ENCODE measurements at regions not wholly inside any gene's neighbourhood (a gene's known extent, or its start where the extent isn't known, plus 50 kb on each side); places are given as distances from the start of the nearest gene placed in this dataset.

GRCh38 chr3:168738527-168739325 is 643.0 kb upstream of the GOLIM4 start:
- H3K27me3 ChIP-seq (ENCODE audit: control insufficient read depth, insufficient read depth, low read length) = no peaks in the 10 kb centered on the region
- WGBS (ENCODE audit: insufficient coverage, insufficient read length) = no CpG with 5 or more reads among the region's 6 CpGs
- H3K9me3 ChIP-seq (ENCODE audit: control insufficient read depth, insufficient read depth, low read length) = no peaks in the 10 kb centered on the region
- H3K4me1 ChIP-seq (ENCODE audit: control insufficient read depth, insufficient read depth, low read length) = no peaks in the 10 kb centered on the region; the same call in 1 of the 2 replicates
- H3K4me3 ChIP-seq (ENCODE audit: low read length) = no peak overlapping the region
- DNase-seq (ENCODE audit: low read depth, low spot score) = no peak
- H3K27ac ChIP-seq (ENCODE audit: low read length) = no peak overlapping the region
- no peaks in the 10 kb centered on the region for H3K36me3 ChIP-seq (ENCODE audit: control insufficient read depth, insufficient read depth, low read length)

GRCh38 chr3:168736202-168736601 is 640.5 kb upstream of the GOLIM4 start:
- H3K9me3 ChIP-seq (ENCODE audit: control insufficient read depth, insufficient read depth, low read length) = no peaks in the 10 kb centered on the region
- H3K4me3 ChIP-seq (ENCODE audit: low read length) = no peak overlapping the region
- H3K27me3 ChIP-seq (ENCODE audit: control insufficient read depth, insufficient read depth, low read length) = no peaks in the 10 kb centered on the region
- H3K4me1 ChIP-seq (ENCODE audit: control insufficient read depth, insufficient read depth, low read length) = no peaks in the 10 kb centered on the region; the same call in 1 of the 2 replicates
- no peak overlapping the region for H3K27ac ChIP-seq (ENCODE audit: low read length)
- H3K36me3 ChIP-seq (ENCODE audit: control insufficient read depth, insufficient read depth, low read length) = no peaks in the 10 kb centered on the region
- no CpG with 5 or more reads among the region's 2 CpGs for WGBS (ENCODE audit: insufficient coverage, insufficient read length)
- no peak for DNase-seq (ENCODE audit: low read depth, low spot score)

- Histone ChIP-seq H3K27ac (ENCODE audit: low read length) (no peak overlapping the region), H3K36me3 (ENCODE audit: control insufficient read depth, insufficient read depth, low read length) (no peaks in the 10 kb centered on the region), H3K9me3 (ENCODE audit: control insufficient read depth, insufficient read depth, low read length) (no peaks in the 10 kb centered on the region), H3K27me3 (ENCODE audit: control insufficient read depth, insufficient read depth, low read length) (no peaks in the 10 kb centered on the region), H3K4me3 (ENCODE audit: low read length) (no peak overlapping the region), H3K4me1 (ENCODE audit: control insufficient read depth, insufficient read depth, low read length) (no peaks in the 10 kb centered on the region)
- no peak for DNase-seq (ENCODE audit: low read depth, low spot score)
- WGBS (ENCODE audit: insufficient coverage, insufficient read length) = no CpG with 5 or more reads among the region's 3 CpGs
These were observed 634.3 kb upstream of the GOLIM4 start for GRCh38 chr3:168730073-168730472.

GRCh38 chr3:168722091-168722490 is 626.4 kb upstream of the GOLIM4 start:
- Histone ChIP-seq H3K4me3 (ENCODE audit: low read length) (no peak overlapping the region), H3K4me1 (ENCODE audit: control insufficient read depth, insufficient read depth, low read length) (no peaks in the 10 kb centered on the region), H3K27ac (ENCODE audit: low read length) (no peak overlapping the region), H3K9me3 (ENCODE audit: control insufficient read depth, insufficient read depth, low read length) (no peaks in the 10 kb centered on the region), H3K27me3 (ENCODE audit: control insufficient read depth, insufficient read depth, low read length) (no peaks in the 10 kb centered on the region), H3K36me3 (ENCODE audit: control insufficient read depth, insufficient read depth, low read length) (no peaks in the 10 kb centered on the region)
- no peak for DNase-seq (ENCODE audit: low read depth, low spot score)

GRCh38 chr3:168714609-168715240 is 619.0 kb upstream of the GOLIM4 start:
- WGBS (ENCODE audit: insufficient coverage, insufficient read length) = no CpG with 5 or more reads among the region's 1 CpG
- Histone ChIP-seq H3K27me3 (ENCODE audit: control insufficient read depth, insufficient read depth, low read length) (no peaks in the 10 kb centered on the region), H3K9me3 (ENCODE audit: control insufficient read depth, insufficient read depth, low read length) (no peaks in the 10 kb centered on the region), H3K36me3 (ENCODE audit: control insufficient read depth, insufficient read depth, low read length) (no peaks in the 10 kb centered on the region), H3K4me1 (ENCODE audit: control insufficient read depth, insufficient read depth, low read length) (no peaks in the 10 kb centered on the region), H3K27ac (ENCODE audit: low read length) (no peak overlapping the region), H3K4me3 (ENCODE audit: low read length) (no peak overlapping the region)
- no peak for DNase-seq (ENCODE audit: low read depth, low spot score)

- H3K36me3 ChIP-seq (ENCODE audit: control insufficient read depth, insufficient read depth, low read length) = no peaks in the 10 kb centered on the region
- no peak overlapping the region for H3K27ac ChIP-seq (ENCODE audit: low read length)
- no peak overlapping the region for H3K4me3 ChIP-seq (ENCODE audit: low read length)
- H3K4me1 ChIP-seq (ENCODE audit: control insufficient read depth, insufficient read depth, low read length) = no peaks in the 10 kb centered on the region
- WGBS (ENCODE audit: insufficient coverage, insufficient read length) = no CpG with 5 or more reads among the region's 9 CpGs
- DNase-seq (ENCODE audit: low read depth, low spot score) = no peak
- H3K9me3 ChIP-seq (ENCODE audit: control insufficient read depth, insufficient read depth, low read length) = no peaks in the 10 kb centered on the region
- no peaks in the 10 kb centered on the region for H3K27me3 ChIP-seq (ENCODE audit: control insufficient read depth, insufficient read depth, low read length)
These were observed 613.3 kb upstream of the GOLIM4 start for GRCh38 chr3:168709073-168709472.

- Histone ChIP-seq H3K36me3 (ENCODE audit: control insufficient read depth, insufficient read depth, low read length) (no peaks in the 10 kb centered on the region), H3K27ac (ENCODE audit: low read length) (no peak overlapping the region), H3K27me3 (ENCODE audit: control insufficient read depth, insufficient read depth, low read length) (no peaks in the 10 kb centered on the region), H3K4me1 (ENCODE audit: control insufficient read depth, insufficient read depth, low read length) (no peaks in the 10 kb centered on the region), H3K9me3 (ENCODE audit: control insufficient read depth, insufficient read depth, low read length) (no peaks in the 10 kb centered on the region), H3K4me3 (ENCODE audit: low read length) (no peak overlapping the region)
- DNase-seq (ENCODE audit: low read depth, low spot score) = no peak
- WGBS (ENCODE audit: insufficient coverage, insufficient read length) = no CpG with 5 or more reads among the region's 2 CpGs
These were observed 612.2 kb upstream of the GOLIM4 start for GRCh38 chr3:168707900-168708299.

- Histone ChIP-seq H3K4me3 (ENCODE audit: low read length) (no peak overlapping the region), H3K36me3 (ENCODE audit: control insufficient read depth, insufficient read depth, low read length) (no peaks in the 10 kb centered on the region), H3K27ac (ENCODE audit: low read length) (no peak overlapping the region), H3K27me3 (ENCODE audit: control insufficient read depth, insufficient read depth, low read length) (no peaks in the 10 kb centered on the region), H3K4me1 (ENCODE audit: control insufficient read depth, insufficient read depth, low read length) (no peaks in the 10 kb centered on the region), H3K9me3 (ENCODE audit: control insufficient read depth, insufficient read depth, low read length) (no peaks in the 10 kb centered on the region)
- WGBS (ENCODE audit: insufficient coverage, insufficient read length) = no CpG with 5 or more reads among the region's 3 CpGs
- DNase-seq (ENCODE audit: low read depth, low spot score) = no peak
These were observed 609.7 kb upstream of the GOLIM4 start for GRCh38 chr3:168705412-168705811.

- DNase-seq (ENCODE audit: low read depth, low spot score) = no peak
- H3K27ac ChIP-seq (ENCODE audit: low read length) = no peak overlapping the region
- H3K27me3 ChIP-seq (ENCODE audit: control insufficient read depth, insufficient read depth, low read length) = no peaks in the 10 kb centered on the region
- H3K4me1 ChIP-seq (ENCODE audit: control insufficient read depth, insufficient read depth, low read length) = no peaks in the 10 kb centered on the region
- no peaks in the 10 kb centered on the region for H3K36me3 ChIP-seq (ENCODE audit: control insufficient read depth, insufficient read depth, low read length)
- H3K4me3 ChIP-seq (ENCODE audit: low read length) = no peak overlapping the region
- WGBS (ENCODE audit: insufficient coverage, insufficient read length) = no CpG with 5 or more reads among the region's 3 CpGs
- H3K9me3 ChIP-seq (ENCODE audit: control insufficient read depth, insufficient read depth, low read length) = no peaks in the 10 kb centered on the region
These were observed 600.3 kb upstream of the GOLIM4 start for GRCh38 chr3:168696051-168696450.

GRCh38 chr3:168693870-168694269 is 598.1 kb upstream of the GOLIM4 start:
- H3K4me3 ChIP-seq (ENCODE audit: low read length) = no peak overlapping the region
- WGBS (ENCODE audit: insufficient coverage, insufficient read length) = no CpG with 5 or more reads among the region's 3 CpGs

GRCh38 chr3:168688267-168688666 is 592.5 kb upstream of the GOLIM4 start:
- no peaks in the 10 kb centered on the region for H3K4me1 ChIP-seq (ENCODE audit: control insufficient read depth, insufficient read depth, low read length)
- no peaks in the 10 kb centered on the region for H3K9me3 ChIP-seq (ENCODE audit: control insufficient read depth, insufficient read depth, low read length)
- DNase-seq (ENCODE audit: low read depth, low spot score) = no peak
- no peaks in the 10 kb centered on the region for H3K27me3 ChIP-seq (ENCODE audit: control insufficient read depth, insufficient read depth, low read length)
- H3K27ac ChIP-seq (ENCODE audit: low read length) = no peak overlapping the region
- no peaks in the 10 kb centered on the region for H3K36me3 ChIP-seq (ENCODE audit: control insufficient read depth, insufficient read depth, low read length)
- no CpG with 5 or more reads among the region's 5 CpGs for WGBS (ENCODE audit: insufficient coverage, insufficient read length)
- H3K4me3 ChIP-seq (ENCODE audit: low read length) = no peak overlapping the region

More at GRCh38 chr3:168693870-168694269, 598.1 kb upstream of the GOLIM4 start:
- no peak for DNase-seq (ENCODE audit: low read depth, low spot score)
- H3K9me3 ChIP-seq (ENCODE audit: control insufficient read depth, insufficient read depth, low read length) = no peaks in the 10 kb centered on the region
- H3K4me1 ChIP-seq (ENCODE audit: control insufficient read depth, insufficient read depth, low read length) = no peaks in the 10 kb centered on the region
- no peaks in the 10 kb centered on the region for H3K27me3 ChIP-seq (ENCODE audit: control insufficient read depth, insufficient read depth, low read length)
- H3K27ac ChIP-seq (ENCODE audit: low read length) = no peak overlapping the region
- no peaks in the 10 kb centered on the region for H3K36me3 ChIP-seq (ENCODE audit: control insufficient read depth, insufficient read depth, low read length)

Measured in iPS DF 6.9 (cell line).